ENCODE measurements at regions not wholly inside any gene's neighbourhood (a gene's known extent, or its start where the extent isn't known, plus 50 kb on each side); places are given as distances from the start of the nearest gene placed in this dataset.
A peak's percentile ranks its signal among the peaks of the same experiment; 100 is the strongest.

GRCh38 chr6:74250161-74250818 lies 554.3 kb downstream of the CD109 start:
- no peak overlapping the region for H3K4me3 ChIP-seq (ENCODE audit: control insufficient read depth, low read depth, low read length)
- no peak for DNase-seq (ENCODE audit: low read depth)
- no peak for TF ChIP-seq CTCF (conservative IDR thresholded peaks at IDR 0.05; ENCODE audit: control insufficient read depth, insufficient read depth, low read depth, low read length)

GRCh38 chr6:74249658-74250057 lies 553.7 kb downstream of the CD109 start:
- no peak for TF ChIP-seq CTCF (conservative IDR thresholded peaks at IDR 0.05; ENCODE audit: control insufficient read depth, insufficient read depth, low read depth, low read length)
- H3K4me3 ChIP-seq (ENCODE audit: control insufficient read depth, low read depth, low read length) = no peak overlapping the region
- peak; percentile 52 for DNase-seq (ENCODE audit: low read depth)

GRCh38 chr6:74248966-74249365 lies 553.0 kb downstream of the CD109 start:
- no peak overlapping the region for H3K4me3 ChIP-seq (ENCODE audit: control insufficient read depth, low read depth, low read length)
- DNase-seq (ENCODE audit: low read depth) = no peak
- no peak for TF ChIP-seq CTCF (conservative IDR thresholded peaks at IDR 0.05; ENCODE audit: control insufficient read depth, insufficient read depth, low read depth, low read length)

- DNase-seq (ENCODE audit: low read depth) = peak; percentile 5
- TF ChIP-seq CTCF (conservative IDR thresholded peaks at IDR 0.05; ENCODE audit: control insufficient read depth, insufficient read depth, low read depth, low read length) = no peak
- H3K4me3 ChIP-seq (ENCODE audit: control insufficient read depth, low read depth, low read length) = no peak overlapping the region
Observed at GRCh38 chr6:74222768-74223333, 526.8 kb downstream of the CD109 start.

GRCh38 chr6:74213995-74214394 lies 518.0 kb downstream of the CD109 start:
- H3K4me3 ChIP-seq (ENCODE audit: control insufficient read depth, low read depth, low read length) = no peak overlapping the region
- no peak for DNase-seq (ENCODE audit: low read depth)
- no peak for TF ChIP-seq CTCF (conservative IDR thresholded peaks at IDR 0.05; ENCODE audit: control insufficient read depth, insufficient read depth, low read depth, low read length)

GRCh38 chr6:74208239-74208638 lies 512.2 kb downstream of the CD109 start:
- DNase-seq (ENCODE audit: low read depth) = no peak
- H3K4me3 ChIP-seq (ENCODE audit: control insufficient read depth, low read depth, low read length) = no peak overlapping the region
- no peak for TF ChIP-seq CTCF (conservative IDR thresholded peaks at IDR 0.05; ENCODE audit: control insufficient read depth, insufficient read depth, low read depth, low read length)

Data from fibroblast of mammary gland (primary cell).